CD4-positive, CD25-positive, alpha-beta regulatory T cell (primary cell): ENCODE measurements at regions not wholly inside any gene's neighbourhood (a gene's known extent, or its start where the extent isn't known, plus 50 kb on each side); places are given as distances from the start of the nearest gene placed in this dataset.

Experiments
- ATAC-seq, 2 donors: fragments of 150-1000 bp; cut with Tn5 transposase; one replicate each; pipeline ENCODE4 v1.10.0; 2021; ENCODE audit warnings: low read depth in 2 of 2, moderate number of reproducible peaks in 2 of 2, moderate library complexity in 1 of 2
- DNase-seq, 3 donors: peaks; one replicate each; pipeline versions ENCODE4 v3.0.0 to v3.0.0-alpha.2; 2012 to 2022; ENCODE audit warnings: mixed read lengths in 1 of 3
- H3K27ac ChIP-seq: one replicate; pipeline ENCODE4 v1.7.0; 2013; ENCODE audit warnings: mild to moderate bottlenecking, low read length; ENCODE audit not compliant: insufficient read depth, poor library complexity, severe bottlenecking
- H3K27me3 ChIP-seq: one replicate; pipeline ENCODE4 v1.7.0; 2013; ENCODE audit warnings: low read length; ENCODE audit not compliant: control insufficient read depth, insufficient read depth
- H3K36me3 ChIP-seq: one replicate; pipeline ENCODE4 v1.7.0; 2013; ENCODE audit warnings: mild to moderate bottlenecking, low read length, moderate library complexity; ENCODE audit not compliant: control insufficient read depth, insufficient read depth
- H3K4me1 ChIP-seq: 2 replicates; pipeline ENCODE4 v1.7.0; 2013; ENCODE audit warnings: mild to moderate bottlenecking, low read length; ENCODE audit not compliant: insufficient read depth, control insufficient read depth, poor library complexity, severe bottlenecking
- H3K4me3 ChIP-seq: one replicate; pipeline ENCODE4 v1.7.0; 2013; ENCODE audit warnings: low read depth, mild to moderate bottlenecking, low read length, moderate library complexity
- H3K9me3 ChIP-seq, 2 experiments: 1 replicate in 1 of 2; 2 replicates in 1 of 2; pipeline ENCODE4 v1.7.0; 2013; ENCODE audit warnings: low read length in 2 of 2, mild to moderate bottlenecking in 1 of 2, moderate library complexity in 1 of 2; ENCODE audit not compliant: control insufficient read depth in 2 of 2
- H3K27ac Mint-ChIP-seq, 3 donors: one replicate each; pipeline ENCODE4 v1.8.0; 2020 to 2022; ENCODE audit warnings: mild to moderate bottlenecking in 3 of 3, mixed read lengths in 3 of 3, moderate library complexity in 2 of 3
- H3K27me3 Mint-ChIP-seq: one replicate; pipeline ENCODE4 v1.8.0; 2022; ENCODE audit warnings: mild to moderate bottlenecking, mixed read lengths
- H3K36me3 Mint-ChIP-seq: one replicate; pipeline ENCODE4 v1.8.0; 2020; ENCODE audit warnings: mixed read lengths
- H3K4me1 Mint-ChIP-seq, 4 donors: one replicate each; pipeline ENCODE4 v1.8.0; 2020 to 2022; ENCODE audit warnings: mixed read lengths in 4 of 4, mild to moderate bottlenecking in 1 of 4
- H3K4me3 Mint-ChIP-seq, 4 donors: one replicate each; pipeline ENCODE4 v1.8.0; 2020 to 2022; ENCODE audit warnings: mild to moderate bottlenecking in 4 of 4, mixed read lengths in 4 of 4, moderate library complexity in 3 of 4
- H3K9me3 Mint-ChIP-seq, 7 donors: one replicate each; pipeline ENCODE4 v1.8.0; 2020 to 2022; ENCODE audit warnings: mixed read lengths in 7 of 7, mild to moderate bottlenecking in 3 of 7, moderate library complexity in 2 of 7

DNA sequence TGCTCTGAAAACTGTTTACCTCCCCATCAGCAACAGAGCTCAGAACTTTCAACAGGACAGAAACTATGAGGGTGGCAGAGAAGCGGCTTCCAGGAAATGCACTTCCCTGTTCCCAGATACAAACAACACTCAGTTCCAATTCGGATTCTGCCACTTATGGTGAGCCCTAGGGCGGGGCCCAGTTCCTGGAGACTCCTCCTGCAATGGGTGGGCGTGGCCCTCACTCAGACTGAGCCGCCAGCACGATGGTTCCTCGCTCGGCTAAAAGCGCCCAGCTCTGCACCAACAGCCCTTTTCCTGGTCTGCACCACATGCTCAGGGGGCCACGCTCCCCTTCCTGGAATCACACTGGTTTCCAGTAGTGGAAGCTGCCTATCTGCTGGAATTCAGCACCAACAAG lies 314.1 kb downstream of the CTTN start:
- H3K4me3 Mint-ChIP-seq: no peak overlapping the region
- Histone ChIP-seq H3K36me3 (no peaks in the 10 kb centered on the region), H3K4me3 (no peak overlapping the region), H3K27me3 (no peaks in the 10 kb centered on the region), H3K27ac (no peak overlapping the region), H3K4me1 (no peaks in the 10 kb centered on the region), H3K9me3 (no peaks in the 10 kb centered on the region)
- no peaks in the 10 kb centered on the region for H3K36me3 Mint-ChIP-seq
- H3K9me3 Mint-ChIP-seq: peaks cover 0 to under 1% (median 0%) of the 10 kb centered on the region in 7 donors
- no peak for DNase-seq
- ATAC-seq: no peak
- no peak overlapping the region for H3K27ac Mint-ChIP-seq
- H3K27me3 Mint-ChIP-seq: no peaks in the 10 kb centered on the region
- no peaks in the 10 kb centered on the region for H3K4me1 Mint-ChIP-seq

DNA sequence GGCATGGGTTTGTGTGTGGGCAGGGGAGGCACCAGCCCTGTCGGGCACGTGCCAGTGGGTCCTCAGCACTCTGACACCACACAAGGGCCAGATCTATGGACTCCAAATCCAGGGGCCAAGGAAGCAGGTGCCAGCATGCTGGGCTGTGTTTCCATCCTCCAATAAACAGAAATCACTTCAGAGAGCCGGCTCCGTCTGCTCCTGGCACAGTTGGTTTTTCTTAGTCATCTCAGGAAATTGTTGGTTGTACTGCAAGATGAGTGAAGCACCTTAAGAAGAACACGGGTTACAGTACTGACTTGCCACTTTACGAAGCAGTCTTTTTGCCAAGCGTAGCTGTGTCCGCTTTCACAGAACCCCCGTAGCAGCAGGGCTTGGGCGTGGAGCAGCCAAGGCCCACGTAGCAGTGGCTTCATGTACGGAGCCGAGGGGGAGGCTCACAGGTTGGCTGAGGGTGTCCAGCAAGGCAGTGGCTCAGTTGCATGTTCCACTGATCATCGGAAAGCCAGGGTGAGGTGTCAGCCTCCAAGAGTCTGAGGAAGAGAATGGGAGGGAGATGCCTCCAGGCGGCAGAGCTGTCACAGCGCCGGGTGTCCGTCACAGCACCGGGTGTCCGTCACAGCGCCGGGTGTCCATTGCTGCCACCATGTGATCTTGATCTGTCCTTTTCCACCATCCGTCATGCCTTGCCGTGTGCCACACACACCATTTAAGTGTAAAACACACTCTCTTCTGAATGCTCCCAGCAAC lies 314.9 kb downstream of the CTTN start:
- Mint-ChIP-seq H3K4me3 (no peak overlapping the region), H3K4me1 (no peaks in the 10 kb centered on the region), H3K27ac (no peak overlapping the region), H3K9me3 (peaks cover 0 to 2% (median 0%) of the 10 kb centered on the region in 7 donors), H3K36me3 (no peaks in the 10 kb centered on the region), H3K27me3 (no peaks in the 10 kb centered on the region)
- Histone ChIP-seq H3K9me3 (no peaks in the 10 kb centered on the region), H3K4me3 (no peak overlapping the region), H3K4me1 (no peaks in the 10 kb centered on the region), H3K27ac (no peak overlapping the region), H3K36me3 (no peaks in the 10 kb centered on the region), H3K27me3 (no peaks in the 10 kb centered on the region)
- no peak for ATAC-seq
- no peak for DNase-seq

DNA sequence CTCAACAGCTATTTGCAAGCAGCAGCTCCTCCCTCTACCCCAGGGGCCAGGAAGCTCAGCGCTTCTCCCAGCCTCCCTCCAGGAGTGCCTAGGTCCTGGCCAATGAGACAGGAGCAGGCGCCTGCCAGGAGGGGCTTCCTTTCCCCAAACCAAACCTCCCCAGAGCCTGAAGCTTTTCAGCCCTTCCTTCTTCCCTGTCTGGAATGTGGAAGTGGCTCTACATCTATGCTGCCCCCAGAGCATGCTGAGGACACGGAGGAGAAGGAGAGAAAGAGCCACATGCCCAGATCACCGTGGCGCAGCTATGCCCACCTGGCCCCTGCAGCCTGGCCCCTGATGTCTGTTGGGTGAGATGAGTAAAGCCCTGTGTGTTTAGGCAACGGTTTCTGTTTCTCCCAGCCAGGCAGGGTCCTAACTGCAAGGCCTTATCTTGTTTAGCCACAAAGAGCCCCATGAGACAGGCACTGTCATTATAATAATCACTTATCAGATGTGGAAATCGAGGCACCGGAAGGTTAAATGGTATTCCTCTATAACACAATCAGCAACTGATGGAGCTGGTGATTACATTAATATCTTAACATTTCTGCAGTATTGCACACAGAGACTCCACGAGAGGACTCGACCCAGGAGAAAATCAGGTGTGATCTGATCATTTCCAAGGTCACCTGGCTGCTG lies 315.8 kb downstream of the CTTN start:
- Histone ChIP-seq H3K27ac (no peak overlapping the region), H3K9me3 (no peaks in the 10 kb centered on the region), H3K36me3 (no peaks in the 10 kb centered on the region), H3K4me3 (no peak overlapping the region), H3K4me1 (no peaks in the 10 kb centered on the region), H3K27me3 (no peaks in the 10 kb centered on the region)
- peaks cover 0 to 2% (median 0%) of the 10 kb centered on the region in 7 donors for H3K9me3 Mint-ChIP-seq
- ATAC-seq (no peak), DNase-seq (no peak)
- no peak overlapping the region for H3K27ac Mint-ChIP-seq
- H3K4me1 Mint-ChIP-seq: no peaks in the 10 kb centered on the region
- H3K36me3 Mint-ChIP-seq: no peaks in the 10 kb centered on the region
- no peak overlapping the region for H3K4me3 Mint-ChIP-seq
- H3K27me3 Mint-ChIP-seq: no peaks in the 10 kb centered on the region

DNA sequence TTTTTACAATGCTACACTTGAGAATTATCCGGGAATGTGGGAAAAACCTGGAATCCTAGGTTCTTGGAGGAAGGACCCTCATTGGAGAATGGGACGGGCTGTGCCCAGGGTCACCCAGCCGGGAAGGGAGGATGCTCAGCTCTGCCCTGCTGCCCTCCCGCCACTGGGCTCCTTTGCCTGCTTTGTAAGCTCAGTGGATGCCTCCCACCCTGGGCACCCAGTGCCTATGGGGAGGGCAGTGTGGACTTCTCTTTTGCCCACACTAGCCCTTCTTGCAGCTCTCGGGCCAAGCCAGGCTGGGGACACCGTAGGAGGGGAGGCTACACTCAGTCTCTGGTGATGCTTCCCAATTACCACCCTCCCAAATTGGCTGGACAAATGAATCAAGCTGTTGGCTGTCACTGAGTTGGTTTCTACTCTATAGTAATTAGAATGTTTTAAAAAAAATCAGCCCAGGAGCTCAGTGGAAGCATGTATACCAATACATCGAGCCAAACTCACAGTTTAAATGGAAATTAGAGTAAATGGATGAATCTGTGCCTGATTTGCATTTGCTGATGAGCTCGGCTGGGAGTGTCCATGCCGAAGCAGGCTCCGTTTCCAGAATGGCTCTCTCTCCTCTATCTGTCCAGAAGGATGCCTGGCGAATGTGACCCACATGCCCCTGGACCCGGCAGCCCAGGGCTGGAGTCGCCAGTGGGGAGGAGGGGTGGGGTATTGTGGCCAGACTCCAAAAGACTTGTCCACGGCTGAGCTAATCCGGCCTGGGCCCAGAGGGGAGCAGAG lies 317.0 kb downstream of the CTTN start:
- no peaks in the 10 kb centered on the region for H3K36me3 ChIP-seq
- Mint-ChIP-seq H3K27me3 (no peaks in the 10 kb centered on the region), H3K4me3 (no peak overlapping the region), H3K9me3 (peaks cover 0 to 2% (median 0%) of the 10 kb centered on the region in 7 donors), H3K27ac (no peak overlapping the region), H3K36me3 (no peaks in the 10 kb centered on the region), H3K4me1 (no peaks in the 10 kb centered on the region)
- H3K4me3 ChIP-seq: no peak overlapping the region
- H3K4me1 ChIP-seq: no peaks in the 10 kb centered on the region
- H3K27ac ChIP-seq: no peak overlapping the region
- H3K27me3 ChIP-seq: no peaks in the 10 kb centered on the region
- no peak for ATAC-seq
- DNase-seq: no peak
- no peaks in the 10 kb centered on the region for H3K9me3 ChIP-seq

DNA sequence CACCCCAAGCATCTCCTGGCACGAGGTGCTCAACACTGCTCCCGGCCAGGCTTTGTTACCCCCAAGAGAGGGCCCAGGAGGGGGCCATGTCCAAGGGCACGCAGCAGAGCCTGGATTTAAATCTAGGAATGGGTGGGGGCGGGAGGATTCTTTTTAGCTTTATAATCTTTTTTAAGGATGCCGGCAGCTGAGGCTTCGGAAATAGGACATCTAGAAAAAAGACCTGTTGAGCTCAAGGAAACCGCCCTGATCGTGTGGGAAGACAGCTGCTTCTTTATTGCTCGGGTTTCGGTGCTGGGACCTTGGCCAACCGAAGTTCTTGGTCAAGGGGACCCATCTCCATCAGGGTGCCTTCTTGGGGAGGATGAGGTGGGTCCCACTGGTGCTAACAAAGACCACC lies 317.9 kb downstream of the CTTN start:
- H3K4me3 ChIP-seq: no peak overlapping the region
- H3K9me3 ChIP-seq: no peaks in the 10 kb centered on the region
- H3K27ac ChIP-seq: no peak overlapping the region
- H3K36me3 Mint-ChIP-seq: no peaks in the 10 kb centered on the region
- H3K27me3 ChIP-seq: no peaks in the 10 kb centered on the region
- H3K27ac Mint-ChIP-seq: no peak overlapping the region
- H3K4me3 Mint-ChIP-seq: no peak overlapping the region
- H3K36me3 ChIP-seq: no peaks in the 10 kb centered on the region
- H3K9me3 Mint-ChIP-seq: peaks cover 0 to 2% (median 0%) of the 10 kb centered on the region in 7 donors
- no peak for DNase-seq
- H3K4me1 Mint-ChIP-seq: no peaks in the 10 kb centered on the region
- no peak for ATAC-seq
- no peaks in the 10 kb centered on the region for H3K4me1 ChIP-seq
- no peaks in the 10 kb centered on the region for H3K27me3 Mint-ChIP-seq

DNA sequence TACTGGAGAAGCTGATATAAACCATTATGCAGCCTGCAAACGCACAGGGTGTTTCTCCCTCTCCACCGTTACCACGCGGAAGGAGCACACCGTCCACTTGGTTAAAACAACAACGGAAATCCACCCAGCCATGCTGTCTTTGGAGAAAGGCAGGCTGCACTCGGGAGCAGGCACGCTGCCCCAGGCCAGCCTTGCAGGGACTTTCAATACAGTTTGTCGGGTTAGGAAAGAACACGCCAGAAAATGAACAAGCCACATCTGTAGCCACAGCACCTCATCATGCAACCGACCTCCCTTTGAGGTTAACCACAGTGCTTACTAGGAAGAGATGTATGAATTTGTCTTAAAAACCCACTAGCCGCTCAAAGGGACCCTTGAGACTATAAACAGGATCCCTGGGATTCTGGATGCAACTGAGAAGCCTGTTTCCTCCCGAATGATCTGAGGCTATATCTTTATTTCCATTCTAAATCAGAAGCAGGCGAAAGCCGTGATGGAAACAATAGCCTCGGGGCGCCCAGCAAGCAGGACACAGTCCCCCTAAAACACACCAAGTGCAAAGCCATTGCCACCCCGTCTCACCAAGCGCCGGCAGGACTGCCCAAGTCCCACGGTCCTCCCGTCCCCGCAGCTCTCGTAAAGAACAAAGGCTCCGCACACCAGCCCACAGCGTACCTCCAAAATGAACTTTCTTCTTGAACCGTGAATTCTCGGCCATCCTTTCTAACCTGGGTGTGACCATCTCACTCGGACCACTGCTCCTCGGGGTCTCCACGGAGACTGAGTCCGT lies 318.9 kb downstream of the CTTN start:
- Histone ChIP-seq H3K4me3 (no peak overlapping the region), H3K9me3 (no peaks in the 10 kb centered on the region), H3K27ac (no peak overlapping the region), H3K36me3 (no peaks in the 10 kb centered on the region), H3K4me1 (no peaks in the 10 kb centered on the region), H3K27me3 (no peaks in the 10 kb centered on the region)
- Mint-ChIP-seq H3K27ac (no peak overlapping the region), H3K36me3 (no peaks in the 10 kb centered on the region), H3K4me3 (peak overlapping the region in 1 of 4 donors; percentile 8), H3K27me3 (no peaks in the 10 kb centered on the region), H3K9me3 (peaks cover 0 to 2% (median 0%) of the 10 kb centered on the region in 7 donors), H3K4me1 (no peaks in the 10 kb centered on the region)
- DNase-seq (no peak), ATAC-seq (no peak)

DNA sequence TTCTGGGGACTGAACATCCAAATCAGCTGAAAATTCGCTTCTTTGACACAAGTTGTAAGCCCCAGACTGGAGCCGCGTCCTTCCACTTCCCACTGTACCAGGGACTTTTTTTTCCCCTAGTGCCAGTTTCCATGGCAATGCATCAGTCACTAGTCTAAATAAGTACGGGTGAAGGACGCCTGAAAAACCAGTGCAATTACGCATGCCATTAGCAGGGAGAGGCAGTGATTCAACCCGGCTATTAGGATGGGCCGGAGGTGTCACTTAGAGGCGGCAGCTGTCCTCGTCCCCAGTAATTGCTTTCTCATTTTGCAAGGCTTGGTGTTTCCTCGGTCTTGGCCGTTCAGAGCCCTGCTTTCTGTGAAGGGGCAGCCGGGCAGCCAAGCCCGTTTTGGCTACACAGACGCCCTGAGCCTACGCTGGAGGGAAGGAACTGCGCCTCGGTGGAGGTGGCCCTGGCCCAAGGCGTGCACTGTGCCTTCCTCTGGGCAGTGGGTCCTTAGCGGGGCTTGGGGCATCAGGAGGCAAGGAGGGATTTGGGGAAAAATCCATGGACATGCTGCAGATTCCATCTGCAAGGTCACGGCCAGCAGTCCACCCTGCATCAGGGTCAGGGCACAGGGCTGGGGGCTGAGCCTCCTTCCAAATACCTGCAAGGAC lies 319.7 kb downstream of the CTTN start:
- Mint-ChIP-seq H3K4me1 (no peaks in the 10 kb centered on the region), H3K9me3 (peaks cover 0 to 2% (median 0%) of the 10 kb centered on the region in 7 donors), H3K36me3 (no peaks in the 10 kb centered on the region), H3K27me3 (no peaks in the 10 kb centered on the region), H3K27ac (no peak overlapping the region), H3K4me3 (no peak overlapping the region)
- Histone ChIP-seq H3K36me3 (no peaks in the 10 kb centered on the region), H3K4me3 (no peak overlapping the region), H3K4me1 (no peaks in the 10 kb centered on the region), H3K27ac (no peak overlapping the region), H3K27me3 (no peaks in the 10 kb centered on the region), H3K9me3 (no peaks in the 10 kb centered on the region)
- ATAC-seq (no peak), DNase-seq (no peak)
